NCI-H524 (cell line): ENCODE measurements at regions not wholly inside any gene's neighbourhood (a gene's known extent, or its start where the extent isn't known, plus 50 kb on each side); places are given as distances from the start of the nearest gene placed in this dataset.
"Not testable (repeated sequence)": the region's sequence is repeated elsewhere in the genome, so short reads cannot be mapped to it uniquely, and the experiment has no call there.

ENCODE experiments used
- DNase-seq, 2 experiments: peaks; one replicate each; lab custom pipeline; 2025; lab: John Stamatoyannopoulos, UW

DNA sequence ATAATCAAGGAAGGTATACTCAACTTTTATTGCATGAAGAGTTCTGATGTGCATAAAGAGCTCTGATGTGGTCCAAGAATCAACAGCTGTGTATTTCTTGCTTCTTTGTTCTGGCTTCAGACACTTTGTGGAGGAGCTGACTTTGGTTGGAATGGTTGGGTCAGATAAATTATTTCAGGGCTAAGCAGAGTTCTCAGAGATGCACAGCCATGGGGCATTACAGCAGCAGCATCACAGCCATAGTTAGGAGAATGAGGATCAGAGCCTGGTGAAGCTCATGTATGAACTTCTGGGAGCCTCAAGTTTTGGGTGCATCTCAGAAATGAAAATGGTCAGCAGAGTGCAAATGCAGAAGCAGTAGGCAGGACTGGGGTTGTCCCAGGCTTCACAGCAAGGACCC, 267.4 kb upstream of the RUNX1 start:
- no peak for DNase-seq

GRCh38 chr21:35314857-35315582, 265.9 kb upstream of the RUNX1 start:
- DNase-seq, result no peak

DNA sequence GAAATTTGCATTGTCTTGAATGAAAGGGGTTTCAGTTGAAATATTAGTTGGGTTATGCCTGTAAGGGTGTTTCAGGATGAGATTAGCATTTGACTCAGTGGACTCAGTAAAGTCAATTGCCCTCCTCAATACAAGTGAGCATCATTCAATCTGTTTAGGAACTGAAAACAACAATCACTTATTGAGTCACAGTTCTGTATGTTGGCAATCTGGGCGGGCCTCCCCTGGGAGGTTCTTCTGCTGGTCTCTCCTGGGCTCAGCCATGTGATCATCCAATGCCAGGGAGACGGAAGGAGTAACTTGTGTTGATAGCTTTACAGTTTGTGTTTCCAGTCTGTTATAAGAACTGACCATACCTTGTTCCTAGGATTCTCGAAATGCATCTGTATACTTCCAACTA, 262.9 kb upstream of the RUNX1 start:
- DNase-seq, result no peak

- no peak for DNase-seq
Observed at GRCh38 chr21:35309316-35309715, 260.2 kb upstream of the RUNX1 start.

DNA sequence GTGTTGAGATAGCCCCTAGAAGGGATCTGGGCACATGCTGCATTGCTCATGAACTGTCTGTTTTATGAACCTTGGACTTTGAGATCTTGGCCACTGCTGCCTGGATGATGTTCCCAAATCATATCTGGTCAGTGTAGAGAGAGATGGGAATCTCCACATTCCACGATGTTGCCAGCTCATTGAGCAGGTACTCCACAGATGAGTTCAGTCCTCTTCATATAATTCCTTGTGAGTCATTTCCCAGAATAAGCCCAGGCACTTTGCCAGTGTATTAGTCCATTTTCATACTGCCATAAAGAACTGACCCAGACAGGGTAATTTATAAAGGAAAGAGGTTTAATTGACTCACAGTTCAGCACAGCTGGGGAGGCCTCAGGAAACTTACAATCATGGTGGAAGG, 254.0 kb upstream of the RUNX1 start:
- no peak for DNase-seq

DNA sequence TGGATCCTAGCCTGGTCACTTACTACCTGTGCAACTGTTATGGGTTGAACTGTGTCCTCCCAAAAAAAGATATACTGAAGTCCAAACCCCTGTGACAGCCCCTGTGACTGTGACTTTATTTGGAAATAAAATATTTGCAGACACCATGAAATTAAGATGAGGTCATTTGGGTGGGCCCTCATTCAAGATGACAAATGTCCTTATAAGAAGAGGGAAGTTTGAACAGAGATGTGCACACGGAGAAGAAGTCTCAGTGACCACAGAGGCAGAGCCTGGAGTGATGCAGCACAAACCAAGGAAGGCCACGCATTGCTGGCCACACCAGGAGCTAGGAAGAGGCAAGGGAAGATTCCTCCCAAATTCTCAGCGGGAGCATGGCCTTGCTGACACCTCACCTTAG, 249.7 kb upstream of the RUNX1 start:
- no peak for DNase-seq

GRCh38 chr21:35297665-35298064, 248.6 kb upstream of the RUNX1 start:
- DNase-seq, result no peak

- no peak for DNase-seq
Observed at GRCh38 chr21:35294231-35294898, 245.3 kb upstream of the RUNX1 start.

- no peak for DNase-seq
Observed at GRCh38 chr21:35291973-35292627, 243.0 kb upstream of the RUNX1 start.

DNA sequence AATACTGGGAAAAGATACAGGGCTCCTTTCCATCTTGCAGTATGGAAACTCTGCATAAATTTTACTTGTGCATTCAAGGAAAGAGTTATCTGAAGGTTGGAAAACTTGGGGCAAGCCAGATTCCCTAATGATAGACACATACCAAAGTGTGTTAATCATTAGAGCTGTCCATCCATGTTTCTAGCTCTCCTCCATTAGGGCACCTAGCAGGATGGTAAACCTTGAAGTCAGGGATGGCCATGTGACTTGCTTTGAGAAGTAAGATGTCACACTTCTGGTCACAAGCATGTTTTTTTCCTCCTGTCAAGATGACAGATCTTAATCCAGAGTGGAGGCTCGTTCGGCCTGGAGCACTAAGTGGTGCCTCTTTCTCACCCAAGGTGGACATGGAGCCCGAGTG, 241.9 kb upstream of the RUNX1 start:
- no peak for DNase-seq

GRCh38 chr21:35288238-35288637, 239.1 kb upstream of the RUNX1 start:
- DNase-seq, result no peak

- DNase-seq, result no peak
Observed at GRCh38 chr21:35284199-35284598, 235.1 kb upstream of the RUNX1 start.

DNA sequence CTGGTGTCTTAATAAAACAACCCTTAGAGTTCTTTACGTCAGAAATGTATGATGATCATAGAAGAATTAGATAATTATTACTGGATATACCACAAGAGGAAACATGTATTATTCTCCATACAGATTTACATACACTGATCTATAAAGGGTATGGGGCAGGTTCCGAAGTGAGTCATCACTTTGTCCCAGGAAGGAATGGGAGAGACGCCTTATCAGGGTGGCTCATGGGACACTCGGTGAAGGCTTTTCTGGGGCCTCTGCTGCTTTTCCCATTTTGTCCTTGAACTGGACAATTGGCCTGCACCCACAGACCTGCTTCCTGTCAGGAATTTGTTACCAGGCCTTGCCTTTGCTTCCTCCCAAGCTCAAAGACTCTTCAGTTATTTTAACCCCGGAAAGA, 233.8 kb upstream of the RUNX1 start:
- DNase-seq, result no peak

GRCh38 chr21:35281956-35282355, 232.9 kb upstream of the RUNX1 start:
- no peak for DNase-seq

- no peak for DNase-seq
Observed at GRCh38 chr21:35280231-35280630, 231.1 kb upstream of the RUNX1 start.

GRCh38 chr21:35275776-35276175, 226.7 kb upstream of the RUNX1 start:
- DNase-seq, result no peak

- no peak for DNase-seq
Observed at GRCh38 chr21:35274923-35275322, 225.8 kb upstream of the RUNX1 start.

- no peak for DNase-seq
Observed at GRCh38 chr21:35274090-35274489, 225.0 kb upstream of the RUNX1 start.

- DNase-seq, result no peak
Observed at GRCh38 chr21:35273333-35273732, 224.2 kb upstream of the RUNX1 start.

DNA sequence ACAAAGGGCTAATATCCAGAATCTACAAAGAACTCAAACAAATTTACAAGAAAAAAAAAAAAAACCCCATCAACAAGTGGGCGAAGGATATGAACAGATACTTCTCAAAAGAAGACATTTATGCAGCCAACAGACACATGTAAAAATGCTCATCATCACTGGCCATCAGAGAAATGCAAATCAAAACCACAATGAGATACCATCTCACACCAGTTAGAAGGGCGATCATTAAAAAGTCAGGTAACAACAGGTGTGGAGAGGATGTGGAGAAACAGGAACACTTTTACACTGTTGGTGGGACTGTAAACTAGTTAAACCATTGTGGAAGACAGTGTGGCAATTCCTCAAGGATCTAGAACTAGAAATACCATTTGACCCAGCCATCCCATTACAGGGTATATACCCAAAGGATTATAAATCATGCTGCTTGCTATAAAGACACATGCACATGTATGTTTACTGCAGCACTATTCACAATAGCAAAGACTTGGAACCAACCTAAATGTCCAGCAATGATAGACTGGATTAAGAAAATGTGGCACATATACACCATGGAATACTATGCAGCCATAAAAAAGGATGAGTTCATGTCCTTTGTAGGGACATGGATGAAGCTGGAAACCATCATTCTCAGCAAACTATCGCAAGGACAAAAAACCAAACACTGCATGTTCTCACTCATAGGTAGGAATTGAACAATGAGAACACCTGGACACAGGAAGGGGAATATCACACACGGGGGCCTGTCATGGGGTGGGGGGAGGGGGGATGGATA, 222.4 kb upstream of the RUNX1 start:
- not testable (repeated sequence) for DNase-seq

DNA sequence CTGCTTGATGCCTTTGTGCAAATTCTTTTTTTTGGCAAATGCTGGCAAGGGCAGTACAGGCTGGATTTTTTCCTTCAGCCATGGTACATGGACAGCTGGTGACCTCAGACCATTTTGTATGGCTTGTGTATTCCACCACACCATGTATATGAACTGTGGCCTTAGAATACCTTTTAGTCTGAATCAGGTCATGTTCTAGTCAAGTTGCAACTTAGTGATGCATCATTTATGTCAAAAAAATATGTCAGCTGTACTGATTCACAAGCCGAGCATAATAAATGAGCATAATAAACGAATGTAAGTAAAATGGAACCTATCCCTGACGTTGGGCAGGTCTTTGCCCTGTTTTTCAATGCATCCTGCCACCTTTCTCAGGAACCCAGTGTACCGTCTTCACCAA, 219.7 kb upstream of the RUNX1 start:
- no peak for DNase-seq

GRCh38 chr21:35268261-35268660, 219.2 kb upstream of the RUNX1 start:
- no peak for DNase-seq

GRCh38 chr21:35266546-35266945, 217.4 kb upstream of the RUNX1 start:
- DNase-seq, result no peak
